GM12891 (cell line): ENCODE measurements at regions not wholly inside any gene's neighbourhood (a gene's known extent, or its start where the extent isn't known, plus 50 kb on each side); places are given as distances from the start of the nearest gene placed in this dataset.
"Not testable (repeated sequence)": the region's sequence is repeated elsewhere in the genome, so short reads cannot be mapped to it uniquely, and the experiment has no call there.

ENCODE experiments used
- DNase-seq: peaks from one replicate; pipeline ENCODE4 v3.0.0; 2011; ENCODE audit warnings: low spot score; ENCODE audit not compliant: insufficient read length
- FAIRE-seq: peaks from 2 replicates; lab custom pipeline; 2011; peaks lifted over from hg19 to GRCh38; lab: Jason Lieb, UNC
- PAX5 ChIP-seq: IDR thresholded peaks from 2 replicates; pipeline ENCODE4 v1.6.1; 2011; ENCODE audit warnings: low read length, moderate library complexity, mild to moderate bottlenecking; ENCODE audit not compliant: insufficient read depth, severe bottlenecking
- POLR2A ChIP-seq: IDR thresholded peaks from 2 replicates; pipeline ENCODE4 v1.6.1; 2011; ENCODE audit warnings: low read depth, low read length, control low read depth
- POLR2AphosphoS5 ChIP-seq: IDR thresholded peaks from 2 replicates; pipeline ENCODE4 v1.6.1; 2011; ENCODE audit warnings: low read depth, low read length, control low read depth
- POU2F2 ChIP-seq: IDR thresholded peaks from 2 replicates; pipeline ENCODE4 v1.6.1; 2011; ENCODE audit warnings: low read depth, mild to moderate bottlenecking, control low read depth, low read length, moderate library complexity
- SPI1 ChIP-seq: IDR thresholded peaks from 2 replicates; pipeline ENCODE4 v1.6.1; 2011; ENCODE audit warnings: low read depth, low read length, control low read depth
- TAF1 ChIP-seq: IDR thresholded peaks from 2 replicates; pipeline ENCODE4 v1.6.1; 2011; ENCODE audit warnings: low read depth, low read length, control low read depth

GRCh38 chr5:92659246-92659645 is 921.8 kb downstream of the NR2F1-AS1 start:
- FAIRE-seq (no peak), DNase-seq (no peak)
- TF ChIP-seq POLR2AphosphoS5 (no peak), POU2F2 (no peak), PAX5 (no peak), SPI1 (no peak), POLR2A (no peak), TAF1 (no peak)

- DNase-seq, FAIRE-seq: not testable (repeated sequence)
These were observed 926.4 kb downstream of the NR2F1-AS1 start for GRCh38 chr5:92654601-92655000.

- no peak for TF ChIP-seq TAF1
- DNase-seq (no peak), FAIRE-seq (no peak)
These were observed 927.1 kb downstream of the NR2F1-AS1 start for GRCh38 chr5:92653730-92654461.

- no peak for FAIRE-seq
- no peak for TF ChIP-seq POLR2A
- TF ChIP-seq PAX5: no peak
- no peak for TF ChIP-seq TAF1
- TF ChIP-seq POLR2AphosphoS5: no peak
- no peak for TF ChIP-seq POU2F2
- no peak for TF ChIP-seq SPI1
- DNase-seq: no peak
These were observed 928.3 kb downstream of the NR2F1-AS1 start for GRCh38 chr5:92652756-92653155.

DNA sequence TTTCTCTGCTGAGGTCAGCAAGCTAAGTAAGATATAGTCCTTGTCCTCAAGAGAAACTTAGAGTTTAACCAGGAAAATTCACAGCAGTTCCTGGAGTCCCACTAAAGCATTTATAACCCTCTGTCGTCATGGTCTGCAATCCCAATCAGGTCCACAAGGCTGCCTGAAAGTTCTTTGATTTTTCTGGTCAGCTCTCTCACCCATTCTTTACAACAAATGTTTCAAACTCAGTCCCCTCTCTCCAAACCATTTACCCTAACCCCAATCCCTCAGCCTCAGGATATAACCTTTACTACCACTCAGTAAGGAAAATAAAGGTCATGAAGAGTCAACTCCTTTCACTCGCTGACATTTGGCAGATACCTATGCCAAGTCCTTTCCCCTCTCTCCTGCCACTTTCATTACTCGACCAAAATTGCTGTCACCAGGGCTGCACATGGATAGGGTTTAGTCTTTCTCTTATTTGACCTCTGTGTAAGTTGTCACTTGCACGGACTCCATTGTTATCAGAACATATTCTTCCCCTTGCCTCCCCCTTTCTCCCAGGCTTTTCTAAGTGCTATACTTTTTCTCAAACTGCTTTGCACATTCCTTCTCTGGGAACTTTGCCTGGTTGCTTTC is 936.6 kb downstream of the NR2F1-AS1 start:
- DNase-seq (no peak), FAIRE-seq (no peak)
- no peak for TF ChIP-seq POLR2A
- no peak for TF ChIP-seq POU2F2
- TF ChIP-seq SPI1: no peak
- TF ChIP-seq POLR2AphosphoS5: no peak
- no peak for TF ChIP-seq TAF1
- no peak for TF ChIP-seq PAX5

DNA sequence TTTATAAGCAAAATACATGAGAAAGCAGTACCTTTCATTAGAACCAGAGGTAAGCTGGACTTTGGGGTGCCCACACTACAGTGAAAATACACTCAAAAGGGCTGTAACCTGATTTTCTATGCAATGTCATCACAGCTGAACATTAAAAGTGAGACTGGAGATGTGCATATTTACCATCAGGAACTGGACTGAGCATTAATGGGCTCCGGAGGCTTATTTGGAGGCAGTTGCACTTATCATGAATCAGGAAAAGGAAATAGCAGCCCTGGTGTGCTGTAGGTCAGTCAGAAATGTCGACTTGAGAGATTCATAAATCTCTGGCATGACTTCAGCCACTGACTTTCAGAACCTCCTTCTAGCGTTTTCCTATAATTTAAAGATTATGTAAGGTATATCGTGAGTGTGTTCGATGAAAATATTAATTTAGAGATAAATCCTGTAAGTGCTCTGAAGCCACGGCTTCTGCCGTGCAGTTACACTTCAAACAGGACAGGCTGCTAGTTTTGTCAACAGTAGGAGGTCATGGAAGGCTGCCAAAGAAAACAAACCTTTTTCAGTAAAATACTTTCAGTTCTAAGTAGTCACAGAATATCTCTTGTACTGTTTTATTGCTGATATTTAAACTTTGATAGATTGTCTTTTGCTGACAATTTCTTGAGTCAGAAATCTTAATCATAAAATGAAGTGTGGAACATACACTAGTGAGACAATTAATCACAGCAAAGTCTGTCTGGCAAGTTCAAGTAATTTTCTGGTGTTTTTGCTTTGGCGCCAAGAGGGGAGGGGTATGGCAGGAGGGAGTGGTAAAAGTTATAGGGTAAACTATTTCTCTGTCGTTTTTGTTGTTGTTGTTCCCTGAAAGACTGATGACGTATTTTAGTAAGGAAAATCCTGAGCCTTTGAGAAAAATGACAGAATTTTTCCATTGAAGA is 939.7 kb downstream of the NR2F1-AS1 start:
- no peak for FAIRE-seq
- TF ChIP-seq POLR2AphosphoS5 (no peak), PAX5 (no peak)
- no peak for DNase-seq

DNA sequence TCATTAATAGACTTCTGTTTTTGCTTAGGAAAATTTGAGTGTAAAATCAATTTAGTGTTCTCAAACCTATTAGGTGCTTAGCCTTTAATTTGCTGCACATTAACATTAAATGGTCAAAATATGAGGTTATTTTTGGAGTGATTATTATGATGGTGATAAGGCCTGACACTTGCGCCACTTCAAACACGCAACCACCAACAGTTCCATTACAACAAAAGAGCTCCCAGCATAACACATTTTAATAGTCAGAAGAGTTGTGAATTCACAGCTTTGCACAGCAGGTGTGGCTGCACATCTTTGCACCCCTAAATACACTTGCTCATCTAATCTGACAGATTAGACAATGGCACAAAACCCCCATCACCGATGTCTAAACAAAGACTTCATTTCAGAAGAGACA is 940.7 kb downstream of the NR2F1-AS1 start:
- DNase-seq (no peak), FAIRE-seq (no peak)
- TF ChIP-seq SPI1 (no peak), PAX5 (no peak), TAF1 (no peak), POU2F2 (no peak), POLR2AphosphoS5 (no peak), POLR2A (no peak)

GRCh38 chr5:92637960-92638359 is 943.1 kb downstream of the NR2F1-AS1 start:
- no peak for DNase-seq
- no peak for FAIRE-seq
- no peak for TF ChIP-seq POLR2A
- no peak for TF ChIP-seq POU2F2
- no peak for TF ChIP-seq SPI1
- no peak for TF ChIP-seq PAX5

- FAIRE-seq (no peak), DNase-seq (no peak)
- TF ChIP-seq SPI1 (no peak), PAX5 (no peak), POLR2A (no peak), POU2F2 (no peak), TAF1 (no peak), POLR2AphosphoS5 (no peak)
These were observed 943.8 kb downstream of the NR2F1-AS1 start for GRCh38 chr5:92637247-92637646.

DNA sequence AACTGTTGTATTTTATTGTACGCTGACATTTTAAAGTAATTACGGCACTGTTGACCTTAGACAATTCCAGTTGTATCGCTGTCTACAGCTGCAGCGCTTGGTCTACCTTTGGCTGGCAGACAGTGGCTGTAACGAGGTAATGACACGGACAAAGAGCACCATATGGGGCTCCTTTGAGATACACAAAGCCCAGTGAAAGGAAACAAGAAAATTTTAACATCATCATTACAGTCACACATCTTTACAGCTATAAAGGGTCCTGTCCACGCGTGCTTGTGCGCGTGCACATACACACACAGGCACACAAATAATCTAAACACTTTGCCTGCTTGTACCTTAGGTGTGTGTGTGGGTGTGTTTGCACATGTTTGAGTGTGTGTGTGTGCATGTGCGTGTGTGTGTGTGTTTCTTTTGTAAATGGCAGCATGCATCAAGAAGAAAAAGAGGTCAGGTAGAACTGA is 946.0 kb downstream of the NR2F1-AS1 start:
- DNase-seq (no peak), FAIRE-seq (no peak)

More for the DNA sequence above, 946.0 kb downstream of the NR2F1-AS1 start:
- TF ChIP-seq POLR2AphosphoS5 (no peak), PAX5 (no peak), POU2F2 (no peak), SPI1 (no peak), POLR2A (no peak), TAF1 (no peak)
